ENCODE measurements at regions not wholly inside any gene's neighbourhood (a gene's known extent, or its start where the extent isn't known, plus 50 kb on each side); places are given as distances from the start of the nearest gene placed in this dataset.

DNA sequence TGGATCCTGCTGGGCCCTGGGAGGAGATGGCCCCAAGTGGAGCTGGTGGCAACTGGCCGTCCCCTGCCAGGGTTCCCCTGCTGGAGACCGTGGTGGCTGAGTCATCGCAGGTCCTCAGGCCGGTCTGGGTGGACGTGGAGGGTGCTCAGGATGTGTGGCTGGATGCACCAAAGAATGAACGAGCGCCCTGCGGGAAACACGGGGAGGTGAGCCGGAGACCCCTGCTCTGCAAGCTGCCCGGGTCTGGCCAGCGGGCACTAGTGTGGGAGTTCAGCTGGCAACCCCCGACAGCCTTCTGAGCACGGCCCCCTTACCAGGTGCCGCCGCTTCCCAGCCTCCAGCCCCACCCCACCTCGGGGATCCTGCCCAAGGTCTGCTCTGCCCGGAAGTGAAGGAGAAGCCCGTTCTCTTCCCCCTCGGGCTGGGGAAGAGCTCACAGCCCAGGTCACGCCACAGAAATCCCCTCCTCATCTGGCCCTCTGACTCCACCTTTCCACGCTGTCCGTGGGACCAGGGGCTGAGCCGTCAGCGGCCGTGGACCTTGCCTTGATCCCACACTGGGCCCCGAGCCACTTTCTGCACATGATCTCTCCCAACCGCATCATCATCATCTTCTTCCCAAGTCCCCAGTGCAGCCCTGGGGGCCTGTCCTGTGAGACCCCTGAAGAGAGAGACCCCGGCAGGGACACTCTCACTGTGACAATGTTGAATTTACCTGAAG is 165.5 kb downstream of the KIF26A start:
- WGBS (ENCODE audit: low lambda C conversion rate, missing lambda C conversion rate): 89% methylated on average over 28 of the region's 29 CpGs
- no peak for DNase-seq (ENCODE audit: low spot score)
- Histone ChIP-seq H3K9me2 (replicated peaks; ENCODE audit: insufficient read depth) (no peaks in the 10 kb centered on the region), H3K79me2 (no peaks in the 10 kb centered on the region), H3K27me3 (no peaks in the 10 kb centered on the region), H3K27ac (no peak overlapping the region), H2AFZ (no peak overlapping the region), H3K4me1 (ENCODE audit: insufficient read depth) (no peaks in the 10 kb centered on the region), H3K4me3 (no peak overlapping the region), H3K4me2 (no peak overlapping the region), H4K20me1 (ENCODE audit: insufficient read depth, poor library complexity, severe bottlenecking) (no peaks in the 10 kb centered on the region), H3K36me3 (replicated peaks; ENCODE audit: insufficient read depth, low read depth) (no peaks in the 10 kb centered on the region), H3K9me3 (ENCODE audit: low read depth) (no peaks in the 10 kb centered on the region)
- TF ChIP-seq, protein P1, sequence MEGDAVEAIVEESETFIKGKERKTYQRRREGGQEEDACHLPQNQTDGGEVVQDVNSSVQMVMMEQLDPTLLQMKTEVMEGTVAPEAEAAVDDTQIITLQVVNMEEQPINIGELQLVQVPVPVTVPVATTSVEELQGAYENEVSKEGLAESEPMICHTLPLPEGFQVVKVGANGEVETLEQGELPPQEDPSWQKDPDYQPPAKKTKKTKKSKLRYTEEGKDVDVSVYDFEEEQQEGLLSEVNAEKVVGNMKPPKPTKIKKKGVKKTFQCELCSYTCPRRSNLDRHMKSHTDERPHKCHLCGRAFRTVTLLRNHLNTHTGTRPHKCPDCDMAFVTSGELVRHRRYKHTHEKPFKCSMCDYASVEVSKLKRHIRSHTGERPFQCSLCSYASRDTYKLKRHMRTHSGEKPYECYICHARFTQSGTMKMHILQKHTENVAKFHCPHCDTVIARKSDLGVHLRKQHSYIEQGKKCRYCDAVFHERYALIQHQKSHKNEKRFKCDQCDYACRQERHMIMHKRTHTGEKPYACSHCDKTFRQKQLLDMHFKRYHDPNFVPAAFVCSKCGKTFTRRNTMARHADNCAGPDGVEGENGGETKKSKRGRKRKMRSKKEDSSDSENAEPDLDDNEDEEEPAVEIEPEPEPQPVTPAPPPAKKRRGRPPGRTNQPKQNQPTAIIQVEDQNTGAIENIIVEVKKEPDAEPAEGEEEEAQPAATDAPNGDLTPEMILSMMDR (IDR thresholded peaks at IDR 0.05; ENCODE audit: poor library complexity): no peak
- TF ChIP-seq EZH2 (IDR thresholded peaks at IDR 0.05; ENCODE audit: borderline replicate concordance) (no peak), EZH2phosphoT487 (IDR thresholded peaks at IDR 0.05; ENCODE audit: low read depth, severe bottlenecking, unreplicated experiment) (no peak)

DNA sequence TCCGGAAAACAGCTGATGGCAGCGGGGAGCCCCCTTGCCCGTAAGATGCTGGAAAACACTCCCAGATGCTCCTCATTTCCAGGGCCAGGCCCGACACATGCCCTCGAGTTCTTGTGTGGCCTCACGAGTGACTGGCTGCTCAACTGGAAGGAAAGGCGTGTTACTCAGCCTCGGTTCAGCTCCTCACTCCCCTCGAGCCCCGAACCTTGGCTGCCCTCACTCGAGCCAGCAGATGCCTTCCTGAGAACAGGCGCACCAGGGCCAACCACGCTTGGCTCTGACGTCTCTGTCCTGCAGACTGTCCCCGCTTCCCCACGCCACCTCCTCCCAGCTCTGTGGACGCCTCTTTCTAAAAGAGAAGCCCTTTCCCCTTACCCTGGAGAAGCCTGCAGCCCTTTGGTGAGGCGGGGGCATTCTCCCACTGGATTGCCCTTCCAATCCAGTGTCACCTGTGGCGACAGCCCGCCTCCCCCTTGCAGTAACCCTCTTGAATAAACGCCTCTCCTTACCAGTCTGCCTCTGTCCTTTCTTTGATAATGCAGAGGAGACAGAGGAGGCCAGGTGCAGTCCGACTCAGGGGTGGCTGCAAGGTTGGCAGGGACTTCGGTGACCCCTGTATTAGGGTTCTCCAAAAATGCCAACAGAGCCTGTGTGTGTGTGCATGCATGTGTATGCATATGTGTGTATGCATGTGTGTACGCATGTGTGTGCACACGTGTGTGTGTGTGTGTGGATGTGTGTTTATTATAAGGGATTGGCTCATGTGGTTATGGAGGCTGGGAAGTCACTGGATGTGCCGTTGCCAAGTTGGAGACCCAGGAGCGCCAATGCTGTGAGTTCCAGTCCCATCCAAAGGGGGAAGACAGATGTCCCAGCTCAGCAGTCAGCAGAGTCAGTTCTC is 166.3 kb downstream of the KIF26A start:
- no peak for DNase-seq (ENCODE audit: low spot score)
- TF ChIP-seq, protein P1 (IDR thresholded peaks at IDR 0.05; ENCODE audit: poor library complexity): no peak
- TF ChIP-seq EZH2phosphoT487 (IDR thresholded peaks at IDR 0.05; ENCODE audit: low read depth, severe bottlenecking, unreplicated experiment) (no peak), EZH2 (IDR thresholded peaks at IDR 0.05; ENCODE audit: borderline replicate concordance) (no peak)
- Histone ChIP-seq H3K36me3 (replicated peaks; ENCODE audit: insufficient read depth, low read depth) (no peaks in the 10 kb centered on the region), H3K4me2 (no peak overlapping the region), H3K9me2 (replicated peaks; ENCODE audit: insufficient read depth) (no peaks in the 10 kb centered on the region), H3K4me1 (ENCODE audit: insufficient read depth) (no peaks in the 10 kb centered on the region), H3K27ac (no peak overlapping the region), H3K9me3 (ENCODE audit: low read depth) (no peaks in the 10 kb centered on the region), H3K27me3 (no peaks in the 10 kb centered on the region), H3K4me3 (no peak overlapping the region), H4K20me1 (ENCODE audit: insufficient read depth, poor library complexity, severe bottlenecking) (no peaks in the 10 kb centered on the region), H3K79me2 (no peaks in the 10 kb centered on the region), H2AFZ (no peak overlapping the region)
- 81% methylated on average over 27 of the region's 27 CpGs for WGBS (ENCODE audit: low lambda C conversion rate, missing lambda C conversion rate)

DNA sequence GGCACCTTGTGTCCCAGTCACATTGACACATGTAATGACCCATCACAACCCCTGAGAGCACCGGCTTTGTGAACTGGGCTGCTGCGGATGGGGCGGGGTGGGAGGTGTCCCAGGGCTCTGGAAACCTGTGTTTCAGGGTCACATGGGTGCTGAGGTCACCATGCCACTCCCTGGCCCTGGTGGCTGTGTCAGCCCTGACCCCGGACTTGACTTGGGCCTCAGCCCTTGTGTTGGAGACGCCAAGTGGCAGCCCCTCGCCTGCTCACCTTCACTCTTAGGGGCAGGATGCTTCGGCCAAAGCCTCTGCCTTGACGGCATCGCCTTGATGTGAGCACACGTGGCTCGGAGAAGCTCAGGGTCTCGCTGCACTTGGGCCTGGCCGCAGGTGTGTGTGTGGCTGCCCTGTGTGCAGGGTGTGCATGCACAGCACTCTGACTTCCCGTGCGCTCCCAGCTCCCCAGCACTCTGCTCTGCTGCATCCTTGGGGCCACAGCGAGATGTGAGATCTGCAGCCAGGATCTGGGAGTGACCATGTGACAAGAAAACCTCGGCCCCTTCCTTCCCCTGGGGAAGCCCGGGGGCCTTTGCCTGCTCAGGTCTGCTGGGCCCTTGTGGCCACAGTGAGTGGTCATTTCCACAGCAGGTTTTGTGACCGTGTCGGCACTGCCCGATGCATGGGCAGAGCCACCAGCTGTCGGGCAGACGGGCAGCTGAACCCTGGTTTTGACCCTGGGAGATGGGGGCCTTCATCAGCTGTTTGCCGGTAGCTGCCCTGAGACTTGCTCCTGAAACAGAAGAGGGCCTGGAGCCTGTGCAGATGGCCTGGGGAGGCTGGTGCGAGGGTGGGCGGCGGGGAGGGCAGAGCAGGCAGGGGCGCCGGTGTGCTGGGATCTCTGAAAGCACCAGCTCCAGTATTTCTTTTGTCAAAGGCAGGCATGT is 167.4 kb downstream of the KIF26A start:
- H3K9me3 ChIP-seq (ENCODE audit: low read depth): no peaks in the 10 kb centered on the region
- 91% methylated on average over 29 of the region's 29 CpGs for WGBS (ENCODE audit: low lambda C conversion rate, missing lambda C conversion rate)
- no peaks in the 10 kb centered on the region for H4K20me1 ChIP-seq (ENCODE audit: insufficient read depth, poor library complexity, severe bottlenecking)
- H2AFZ ChIP-seq: no peak overlapping the region
- H3K4me2 ChIP-seq: no peak overlapping the region
- no peak overlapping the region for H3K4me3 ChIP-seq
- H3K27ac ChIP-seq: no peak overlapping the region
- no peaks in the 10 kb centered on the region for H3K36me3 ChIP-seq (replicated peaks; ENCODE audit: insufficient read depth, low read depth)
- no peaks in the 10 kb centered on the region for H3K27me3 ChIP-seq
- H3K9me2 ChIP-seq (replicated peaks; ENCODE audit: insufficient read depth): no peaks in the 10 kb centered on the region
- no peaks in the 10 kb centered on the region for H3K4me1 ChIP-seq (ENCODE audit: insufficient read depth)
- TF ChIP-seq, protein P1 (IDR thresholded peaks at IDR 0.05; ENCODE audit: poor library complexity): no peak
- TF ChIP-seq EZH2 (IDR thresholded peaks at IDR 0.05; ENCODE audit: borderline replicate concordance) (no peak), EZH2phosphoT487 (IDR thresholded peaks at IDR 0.05; ENCODE audit: low read depth, severe bottlenecking, unreplicated experiment) (no peak)
- no peak for DNase-seq (ENCODE audit: low spot score)
- no peaks in the 10 kb centered on the region for H3K79me2 ChIP-seq
